SK-N-SH (cell line): ENCODE measurements at regions not wholly inside any gene's neighbourhood (a gene's known extent, or its start where the extent isn't known, plus 50 kb on each side); places are given as distances from the start of the nearest gene placed in this dataset.

Source experiments
- CTCF ChIA-PET: fragments of 300-600, 350-600 bp; formaldehyde crosslinking; extraction: SDS; loops from one replicate; lab custom pipeline; 2021; lab: Yijun Ruan, JAX
- POLR2A ChIA-PET: fragments of 350-600 bp; sonication (Branson Sonifier 250); formaldehyde crosslinking; extraction: SDS; loops from one replicate; lab custom pipeline; 2020; ENCODE audit warnings: antibody characterized with exemption, inconsistent platforms; lab: Yijun Ruan, JAX
- DNase-seq: peaks from one replicate; pipeline ENCODE4 v3.0.0; 2012
- H2AFZ ChIP-seq: fragments of 200-600 bp; sonication (generic); 2 replicates; pipeline ENCODE4 v1.8.1; 2016; ENCODE audit warnings: antibody characterized with exemption, mild to moderate bottlenecking, low read depth
- H3F3A ChIP-seq: fragments of 200-600 bp; sonication (generic); replicated peaks from 2 replicates; pipeline ENCODE3; 2016; ENCODE audit warnings: antibody characterized with exemption, mild to moderate bottlenecking; ENCODE audit not compliant: insufficient read depth
- H3K27ac ChIP-seq, 2 experiments: fragments of 200-500 bp in 1 of 2; fragments of 200-600 bp in 1 of 2; sonication (Bioruptor generic) in 1 of 2; sonication (generic), shearing (Covaris generic) in 1 of 2; 2 replicates each; pipeline versions ENCODE4 v1.5.1 to v1.6.1; 2014 to 2016; ENCODE audit warnings: low read depth in 2 of 2, inconsistent platforms in 1 of 2, low read length in 1 of 2, mild to moderate bottlenecking in 1 of 2, mixed read lengths in 1 of 2
- H3K27me3 ChIP-seq: fragments of 200-600 bp; sonication (generic), shearing (Covaris generic); 2 replicates; pipeline ENCODE4 v1.6.1; 2016; ENCODE audit warnings: mixed run types; ENCODE audit not compliant: insufficient read depth
- H3K36me3 ChIP-seq, 2 experiments: fragments of 200-500 bp in 1 of 2; fragments of 200-600 bp in 1 of 2; sonication (Bioruptor generic) in 1 of 2; sonication (generic) in 1 of 2; replicated peaks in 1 of 2; 2 replicates each; pipeline versions ENCODE3 to v1.5.1; 2014 to 2016; ENCODE audit warnings: low read length in 1 of 2, mild to moderate bottlenecking in 1 of 2; ENCODE audit not compliant: insufficient read depth in 2 of 2, control insufficient read depth in 1 of 2
- H3K4me1 ChIP-seq, 2 experiments: fragments of 200-500 bp in 1 of 2; fragments of 200-600 bp in 1 of 2; sonication (Bioruptor generic) in 1 of 2; sonication (generic), shearing (Covaris generic) in 1 of 2; 2 replicates each; pipeline versions ENCODE4 v1.5.1 to v1.6.1; 2014 to 2016; ENCODE audit warnings: low read depth in 1 of 2, low read length in 1 of 2, mixed run types in 1 of 2; ENCODE audit not compliant: insufficient read depth in 2 of 2, control insufficient read depth in 1 of 2
- H3K4me2 ChIP-seq: fragments of 200-600 bp; sonication (generic), shearing (Covaris generic); 2 replicates; pipeline ENCODE4 v1.6.1; 2017; ENCODE audit warnings: mixed run types
- H3K4me3 ChIP-seq, 2 experiments: fragments of 200-500 bp in 1 of 2; fragments of 200-600 bp in 1 of 2; sonication (Bioruptor generic) in 1 of 2; sonication (generic), shearing (Covaris generic) in 1 of 2; 2 replicates each; pipeline versions ENCODE4 v1.5.1 to v1.8.1; 2014 to 2016; ENCODE audit warnings: low read depth in 2 of 2, inconsistent platforms in 1 of 2, low read length in 1 of 2, mild to moderate bottlenecking in 1 of 2, mixed read lengths in 1 of 2, moderate library complexity in 1 of 2
- H3K79me2 ChIP-seq: fragments of 200-600 bp; sonication (generic); 2 replicates; pipeline ENCODE4 v1.8.1; 2017; ENCODE audit warnings: mild to moderate bottlenecking; ENCODE audit not compliant: insufficient read depth
- H3K9ac ChIP-seq: fragments of 200-600 bp; sonication (generic); 2 replicates; pipeline ENCODE4 v1.6.1; 2017; ENCODE audit warnings: mixed run types
- H3K9me2 ChIP-seq: fragments of 200-600 bp; sonication (generic); 2 replicates; pipeline ENCODE4 v1.6.1; 2017; ENCODE audit warnings: mixed run types
- H3K9me3 ChIP-seq: fragments of 200-600 bp; sonication (generic); 2 replicates; pipeline ENCODE4 v1.6.1; 2017; ENCODE audit warnings: mixed run types, mild to moderate bottlenecking, moderate library complexity
- H4K20me1 ChIP-seq: fragments of 200-600 bp; sonication (generic); 2 replicates; pipeline ENCODE4 v1.6.1; 2017; ENCODE audit warnings: mild to moderate bottlenecking, mixed run types; ENCODE audit not compliant: insufficient read depth
- ELF1 ChIP-seq: IDR thresholded peaks from 2 replicates; pipeline ENCODE4 v1.4.0; 2012
- FOSL2 ChIP-seq: IDR thresholded peaks from 2 replicates; pipeline ENCODE4 v1.4.0; 2012; ENCODE audit warnings: low read depth, mild to moderate bottlenecking, moderate library complexity, borderline replicate concordance
- FOXJ3 ChIP-seq: sonication (generic); formaldehyde crosslinking; IDR thresholded peaks from 2 replicates; pipeline ENCODE4 v1.5.1; 2020; ENCODE audit warnings: mild to moderate bottlenecking, missing genetic modification reagents
- GABPA ChIP-seq: IDR thresholded peaks from 2 replicates; pipeline ENCODE4 v1.4.0; 2012; ENCODE audit warnings: low read depth, mild to moderate bottlenecking
- MEF2A ChIP-seq: IDR thresholded peaks from 2 replicates; pipeline ENCODE4 v1.4.0; 2012; ENCODE audit warnings: low read depth, borderline replicate concordance
- MXI1 ChIP-seq: IDR thresholded peaks from 2 replicates; pipeline ENCODE4 v1.6.1; 2012; ENCODE audit warnings: mild to moderate bottlenecking, low read depth, low read length, improper control_type of control experiment
- NFIC ChIP-seq: IDR thresholded peaks from 2 replicates; pipeline ENCODE4 v1.4.0; 2012; ENCODE audit warnings: borderline replicate concordance
- NRF1 ChIP-seq: IDR thresholded peaks from 2 replicates; pipeline ENCODE4 v1.6.1; 2012; ENCODE audit warnings: low read depth, mild to moderate bottlenecking, low read length
- RAD21 ChIP-seq: IDR thresholded peaks from 2 replicates; pipeline ENCODE4 v1.6.1; 2012; ENCODE audit warnings: mild to moderate bottlenecking, low read length
- RFX5 ChIP-seq: IDR thresholded peaks from 2 replicates; pipeline ENCODE4 v1.6.1; 2012; ENCODE audit warnings: mild to moderate bottlenecking, improper control_type of control experiment, low read length
- TAF1 ChIP-seq: IDR thresholded peaks from 2 replicates; pipeline ENCODE4 v1.6.1; 2012; ENCODE audit warnings: low read depth, mild to moderate bottlenecking, low read length, moderate library complexity, borderline replicate concordance
- TCF12 ChIP-seq: IDR thresholded peaks from 2 replicates; pipeline ENCODE4 v1.4.0; 2012
- TEAD4 ChIP-seq: IDR thresholded peaks from 2 replicates; pipeline ENCODE4 v1.4.0; 2012; ENCODE audit warnings: mild to moderate bottlenecking, borderline replicate concordance; ENCODE audit not compliant: insufficient read depth
- YY1 ChIP-seq: IDR thresholded peaks from 2 replicates; pipeline ENCODE4 v1.4.0; 2012; ENCODE audit warnings: low read depth, mild to moderate bottlenecking
- WGBS: methylation state at CpG from one replicate; pipeline ENCODE4 v1.1.6; 2017; ENCODE audit warnings: low lambda C conversion rate; 5-methylcytosine and 5-hydroxymethylcytosine counted together
- TF ChIP-seq, protein P1 (sequence below): IDR thresholded peaks from 2 replicates; pipeline ENCODE4; 2012
- TF ChIP-seq, protein P2 (sequence below): fragments of 200-600 bp; sonication (generic); IDR thresholded peaks from 2 replicates; pipeline ENCODE4 v1.6.1; 2017; ENCODE audit warnings: antibody characterized with exemption, mild to moderate bottlenecking, moderate library complexity
- TF ChIP-seq, protein P3 (sequence below): fragments of 150-350 bp; IDR thresholded peaks from 2 replicates; pipeline ENCODE4 v1.6.1; 2017; ENCODE audit warnings: antibody characterized with exemption, low read length, low read depth, borderline replicate concordance

DNA sequence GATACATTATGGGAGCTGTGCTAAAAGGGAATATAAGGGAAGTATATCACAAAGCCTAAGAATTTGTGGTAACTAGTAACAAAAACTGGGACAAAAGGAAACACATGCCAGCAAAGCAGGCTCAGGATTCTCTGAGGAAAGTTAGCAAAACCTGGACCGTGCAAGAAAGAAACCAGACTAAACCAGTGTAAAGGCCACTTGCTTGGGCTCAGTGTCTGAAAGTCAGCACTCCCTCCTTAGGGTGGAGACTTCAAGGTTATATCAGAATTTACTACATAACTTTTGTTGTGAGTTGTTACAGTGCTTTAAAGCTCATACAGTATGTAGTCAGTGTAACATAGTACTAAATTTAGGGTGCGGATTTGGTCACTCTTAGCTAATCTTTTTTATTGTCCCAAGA is 269.9 kb upstream of the GADL1 start (continued):
- TF ChIP-seq TCF12 (no peak), TEAD4 (no peak), TAF1 (no peak), NFIC (no peak), RAD21 (no peak), YY1 (no peak), MEF2A (no peak)

DNA sequence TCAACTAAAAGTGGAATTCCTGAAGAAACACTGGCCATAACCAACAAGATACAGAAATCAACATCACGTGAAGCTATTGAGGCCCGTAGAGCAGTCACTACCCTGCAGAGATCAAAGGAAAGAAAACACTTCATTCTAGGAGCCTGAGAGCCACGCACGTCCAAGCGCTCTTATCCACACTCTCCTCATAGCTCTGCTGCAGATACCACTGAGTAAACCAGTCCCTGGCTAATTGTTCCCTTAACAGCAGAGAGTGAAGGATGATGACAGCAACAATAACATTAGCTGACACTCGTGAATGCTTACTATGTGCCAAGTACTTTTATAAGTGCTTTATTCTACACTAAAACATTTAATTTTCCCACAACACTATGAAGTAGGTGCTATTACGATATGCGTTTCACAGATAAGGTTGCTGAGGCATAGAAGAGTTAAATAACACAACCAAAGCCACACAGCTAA is 271.0 kb upstream of the GADL1 start:
- TF ChIP-seq FOSL2 (no peak), MEF2A (no peak), ELF1 (no peak), GABPA (no peak), MXI1 (no peak), FOXJ3 (CRISPR knock-in tag) (no peak), YY1 (no peak), RFX5 (no peak), TEAD4 (no peak), NRF1 (no peak)
- TF ChIP-seq, protein P1, sequence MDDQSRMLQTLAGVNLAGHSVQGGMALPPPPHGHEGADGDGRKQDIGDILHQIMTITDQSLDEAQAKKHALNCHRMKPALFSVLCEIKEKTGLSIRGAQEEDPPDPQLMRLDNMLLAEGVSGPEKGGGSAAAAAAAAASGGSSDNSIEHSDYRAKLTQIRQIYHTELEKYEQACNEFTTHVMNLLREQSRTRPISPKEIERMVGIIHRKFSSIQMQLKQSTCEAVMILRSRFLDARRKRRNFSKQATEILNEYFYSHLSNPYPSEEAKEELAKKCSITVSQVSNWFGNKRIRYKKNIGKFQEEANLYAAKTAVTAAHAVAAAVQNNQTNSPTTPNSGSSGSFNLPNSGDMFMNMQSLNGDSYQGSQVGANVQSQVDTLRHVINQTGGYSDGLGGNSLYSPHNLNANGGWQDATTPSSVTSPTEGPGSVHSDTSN = no peak
- TF ChIP-seq, protein P2, sequence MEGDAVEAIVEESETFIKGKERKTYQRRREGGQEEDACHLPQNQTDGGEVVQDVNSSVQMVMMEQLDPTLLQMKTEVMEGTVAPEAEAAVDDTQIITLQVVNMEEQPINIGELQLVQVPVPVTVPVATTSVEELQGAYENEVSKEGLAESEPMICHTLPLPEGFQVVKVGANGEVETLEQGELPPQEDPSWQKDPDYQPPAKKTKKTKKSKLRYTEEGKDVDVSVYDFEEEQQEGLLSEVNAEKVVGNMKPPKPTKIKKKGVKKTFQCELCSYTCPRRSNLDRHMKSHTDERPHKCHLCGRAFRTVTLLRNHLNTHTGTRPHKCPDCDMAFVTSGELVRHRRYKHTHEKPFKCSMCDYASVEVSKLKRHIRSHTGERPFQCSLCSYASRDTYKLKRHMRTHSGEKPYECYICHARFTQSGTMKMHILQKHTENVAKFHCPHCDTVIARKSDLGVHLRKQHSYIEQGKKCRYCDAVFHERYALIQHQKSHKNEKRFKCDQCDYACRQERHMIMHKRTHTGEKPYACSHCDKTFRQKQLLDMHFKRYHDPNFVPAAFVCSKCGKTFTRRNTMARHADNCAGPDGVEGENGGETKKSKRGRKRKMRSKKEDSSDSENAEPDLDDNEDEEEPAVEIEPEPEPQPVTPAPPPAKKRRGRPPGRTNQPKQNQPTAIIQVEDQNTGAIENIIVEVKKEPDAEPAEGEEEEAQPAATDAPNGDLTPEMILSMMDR = no peak
- TF ChIP-seq, protein P3, sequence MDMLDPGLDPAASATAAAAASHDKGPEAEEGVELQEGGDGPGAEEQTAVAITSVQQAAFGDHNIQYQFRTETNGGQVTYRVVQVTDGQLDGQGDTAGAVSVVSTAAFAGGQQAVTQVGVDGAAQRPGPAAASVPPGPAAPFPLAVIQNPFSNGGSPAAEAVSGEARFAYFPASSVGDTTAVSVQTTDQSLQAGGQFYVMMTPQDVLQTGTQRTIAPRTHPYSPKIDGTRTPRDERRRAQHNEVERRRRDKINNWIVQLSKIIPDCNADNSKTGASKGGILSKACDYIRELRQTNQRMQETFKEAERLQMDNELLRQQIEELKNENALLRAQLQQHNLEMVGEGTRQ = no peak
- 86% methylated on average over 8 of the region's 8 CpGs for WGBS
- peak overlapping the region; percentile 39 to 49; a peak in 3 of 4 replicates for H3K27ac ChIP-seq
- POLR2A ChIA-PET = no interaction called here
- no peaks in the 10 kb centered on the region for H3K36me3 ChIP-seq
- CTCF ChIA-PET = no interaction called here
- peak overlapping the region; percentile 43; the same call in 1 of the 2 replicates for H2AFZ ChIP-seq
- no peaks in the 10 kb centered on the region for H3K79me2 ChIP-seq
- no peaks in the 10 kb centered on the region for H4K20me1 ChIP-seq
- H3K4me2 ChIP-seq = peak overlapping the region; percentile 66
- DNase-seq = no peak
- no peaks in the 10 kb centered on the region; the same call in 1 of the 2 replicates for H3K9me2 ChIP-seq
- H3K4me1 ChIP-seq = peaks cover 0 to 11% of the 10 kb centered on the region in 2 experiments; a peak in 2 of 4 replicates
- H3K9ac ChIP-seq = no peak overlapping the region
- H3K27me3 ChIP-seq = no peaks in the 10 kb centered on the region
- H3F3A ChIP-seq = peaks cover 19% of the 10 kb centered on the region
- no peak overlapping the region for H3K4me3 ChIP-seq
- H3K9me3 ChIP-seq = no peaks in the 10 kb centered on the region
